ENCODE measurements at regions not wholly inside any gene's neighbourhood (a gene's known extent, or its start where the extent isn't known, plus 50 kb on each side); places are given as distances from the start of the nearest gene placed in this dataset.

- no peak for TF ChIP-seq CTCF (conservative IDR thresholded peaks at IDR 0.05; ENCODE audit: low read depth, low read length)
- no peak for DNase-seq (ENCODE audit: low read depth)
Observed at GRCh38 chr14:86363047-86363446, 833.1 kb downstream of the FLRT2 start.

DNA sequence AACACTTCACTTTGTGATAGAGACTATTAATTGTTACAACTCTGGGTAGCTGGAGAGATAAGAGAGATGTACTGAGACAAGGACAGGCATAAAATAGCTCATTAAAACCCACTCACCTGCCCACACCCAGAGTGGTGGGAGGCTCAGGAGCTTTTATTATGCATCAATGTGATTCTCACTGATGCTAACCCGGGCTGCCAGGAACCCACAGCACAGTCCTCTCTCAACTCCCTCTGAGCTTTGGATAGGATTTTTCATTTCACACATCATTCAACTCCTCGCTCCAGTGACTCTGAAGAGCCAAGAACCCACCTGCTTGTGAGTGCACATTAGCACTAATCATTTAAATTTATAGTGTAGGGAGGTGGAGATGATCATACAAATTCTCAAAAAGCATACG is 827.9 kb downstream of the FLRT2 start:
- DNase-seq (ENCODE audit: low read depth): no peak
- no peak for TF ChIP-seq CTCF (conservative IDR thresholded peaks at IDR 0.05; ENCODE audit: low read depth, low read length)
- no peak overlapping the region for H3K4me3 ChIP-seq (ENCODE audit: low read depth, low read length)

More at GRCh38 chr14:86363047-86363446, 833.1 kb downstream of the FLRT2 start:
- no peak overlapping the region for H3K4me3 ChIP-seq (ENCODE audit: low read depth, low read length)

DNA sequence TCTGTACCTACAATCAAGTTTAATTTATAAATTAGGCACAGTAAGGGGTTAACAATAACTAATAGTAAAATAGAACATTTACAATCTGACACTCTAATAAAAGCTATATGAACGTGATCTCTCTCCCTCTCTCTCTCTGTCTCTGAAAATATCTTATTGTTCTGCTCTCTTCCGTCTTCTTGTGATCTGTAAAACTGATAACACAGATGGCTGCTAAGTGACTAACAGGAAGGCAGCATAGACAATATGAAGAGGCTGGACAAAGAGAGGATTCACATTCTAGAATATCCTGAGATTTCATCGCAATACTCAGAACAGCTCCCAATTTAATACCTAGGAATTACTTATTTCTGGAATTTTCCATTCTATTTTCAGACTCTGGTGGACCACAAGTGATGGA is 827.2 kb downstream of the FLRT2 start:
- DNase-seq (ENCODE audit: low read depth): no peak
- no peak for TF ChIP-seq CTCF (conservative IDR thresholded peaks at IDR 0.05; ENCODE audit: low read depth, low read length)
- H3K4me3 ChIP-seq (ENCODE audit: low read depth, low read length): no peak overlapping the region

DNA sequence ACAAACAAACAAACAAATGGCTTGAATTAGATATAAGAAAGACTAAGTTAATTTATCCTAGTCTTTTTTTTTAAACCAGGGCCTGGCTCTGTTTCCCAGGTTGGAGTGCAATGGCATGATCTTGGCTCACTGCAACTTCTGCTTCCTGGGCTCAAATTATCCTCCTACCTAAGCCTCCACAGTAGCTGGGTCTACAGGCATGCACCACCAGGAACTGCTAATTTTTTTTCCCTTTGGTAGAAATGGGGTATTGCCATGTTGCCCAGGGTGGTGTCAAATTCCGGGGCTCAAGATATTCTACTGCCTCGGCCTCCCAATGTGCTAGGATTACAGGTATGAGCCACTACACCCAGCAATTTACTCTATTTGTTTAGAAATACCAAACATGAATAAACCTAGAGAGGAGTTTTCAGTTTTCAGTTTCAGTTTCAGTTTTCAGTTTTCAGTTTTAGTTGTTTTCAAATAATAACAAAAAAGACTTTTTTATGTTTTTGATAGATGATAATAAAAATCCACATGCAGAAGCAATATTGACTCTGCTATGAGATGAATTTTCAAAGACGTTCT is 817.0 kb downstream of the FLRT2 start:
- no peak overlapping the region for H3K4me3 ChIP-seq (ENCODE audit: low read depth, low read length)
- no peak for TF ChIP-seq CTCF (conservative IDR thresholded peaks at IDR 0.05; ENCODE audit: low read depth, low read length)
- DNase-seq (ENCODE audit: low read depth): no peak

DNA sequence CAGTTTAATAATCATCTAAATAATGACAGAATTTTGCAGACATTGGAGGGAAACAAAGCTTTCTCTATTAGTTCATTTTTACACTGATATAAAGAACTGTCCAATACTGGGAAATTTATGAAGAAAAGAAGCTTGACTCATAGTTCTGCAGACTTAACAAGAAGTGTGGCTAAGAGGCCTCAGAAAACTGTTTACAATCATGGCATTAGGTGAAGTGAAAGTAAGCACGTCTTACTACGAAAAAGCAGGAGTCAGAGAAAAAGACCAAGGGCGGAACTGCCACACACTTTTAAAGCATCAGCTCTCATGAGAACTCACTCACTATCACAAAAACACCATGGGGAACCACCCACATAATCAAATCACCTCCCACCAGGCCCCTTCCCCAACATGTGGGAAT is 804.4 kb downstream of the FLRT2 start:
- DNase-seq (ENCODE audit: low read depth): no peak
- no peak for TF ChIP-seq CTCF (conservative IDR thresholded peaks at IDR 0.05; ENCODE audit: low read depth, low read length)
- H3K4me3 ChIP-seq (ENCODE audit: low read depth, low read length): no peak overlapping the region

DNA sequence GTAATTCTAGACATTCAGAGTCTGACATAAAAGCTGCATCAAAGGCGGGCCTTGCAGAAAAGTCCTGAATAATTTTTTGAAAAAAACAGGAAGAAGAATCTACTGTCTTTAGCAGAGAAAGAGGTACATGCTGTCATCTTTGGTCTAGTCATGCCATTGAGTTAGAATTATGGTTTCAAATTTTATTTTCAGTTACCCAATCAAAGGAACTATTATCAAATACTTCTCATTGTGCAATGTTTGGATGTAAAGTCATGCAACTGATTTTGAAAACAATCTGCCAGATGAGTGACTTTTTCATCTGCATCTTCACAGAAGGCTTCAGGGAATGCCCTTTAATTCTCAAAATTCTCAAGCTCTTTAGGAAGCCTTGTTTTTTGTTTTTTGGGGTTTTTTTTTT is 803.5 kb downstream of the FLRT2 start:
- TF ChIP-seq CTCF (conservative IDR thresholded peaks at IDR 0.05; ENCODE audit: low read depth, low read length): no peak
- no peak for DNase-seq (ENCODE audit: low read depth)
- H3K4me3 ChIP-seq (ENCODE audit: low read depth, low read length): no peak overlapping the region

- DNase-seq (ENCODE audit: low read depth): no peak
Observed at GRCh38 chr14:86331341-86331740, 801.4 kb downstream of the FLRT2 start.

More at GRCh38 chr14:86331341-86331740, 801.4 kb downstream of the FLRT2 start:
- no peak for TF ChIP-seq CTCF (conservative IDR thresholded peaks at IDR 0.05; ENCODE audit: low read depth, low read length)
- no peak overlapping the region for H3K4me3 ChIP-seq (ENCODE audit: low read depth, low read length)
